ENCODE measurements at regions not wholly inside any gene's neighbourhood (a gene's known extent, or its start where the extent isn't known, plus 50 kb on each side); places are given as distances from the start of the nearest gene placed in this dataset.

GRCh38 chr13:111632906-111633305, 312.5 kb downstream of the TEX29 start:
- TF ChIP-seq, protein P1, sequence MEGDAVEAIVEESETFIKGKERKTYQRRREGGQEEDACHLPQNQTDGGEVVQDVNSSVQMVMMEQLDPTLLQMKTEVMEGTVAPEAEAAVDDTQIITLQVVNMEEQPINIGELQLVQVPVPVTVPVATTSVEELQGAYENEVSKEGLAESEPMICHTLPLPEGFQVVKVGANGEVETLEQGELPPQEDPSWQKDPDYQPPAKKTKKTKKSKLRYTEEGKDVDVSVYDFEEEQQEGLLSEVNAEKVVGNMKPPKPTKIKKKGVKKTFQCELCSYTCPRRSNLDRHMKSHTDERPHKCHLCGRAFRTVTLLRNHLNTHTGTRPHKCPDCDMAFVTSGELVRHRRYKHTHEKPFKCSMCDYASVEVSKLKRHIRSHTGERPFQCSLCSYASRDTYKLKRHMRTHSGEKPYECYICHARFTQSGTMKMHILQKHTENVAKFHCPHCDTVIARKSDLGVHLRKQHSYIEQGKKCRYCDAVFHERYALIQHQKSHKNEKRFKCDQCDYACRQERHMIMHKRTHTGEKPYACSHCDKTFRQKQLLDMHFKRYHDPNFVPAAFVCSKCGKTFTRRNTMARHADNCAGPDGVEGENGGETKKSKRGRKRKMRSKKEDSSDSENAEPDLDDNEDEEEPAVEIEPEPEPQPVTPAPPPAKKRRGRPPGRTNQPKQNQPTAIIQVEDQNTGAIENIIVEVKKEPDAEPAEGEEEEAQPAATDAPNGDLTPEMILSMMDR (IDR thresholded peaks at IDR 0.05; ENCODE audit: extremely low read depth, missing control alignments), result no peak
- DNase-seq (ENCODE audit: low spot score), result no peak

DNA sequence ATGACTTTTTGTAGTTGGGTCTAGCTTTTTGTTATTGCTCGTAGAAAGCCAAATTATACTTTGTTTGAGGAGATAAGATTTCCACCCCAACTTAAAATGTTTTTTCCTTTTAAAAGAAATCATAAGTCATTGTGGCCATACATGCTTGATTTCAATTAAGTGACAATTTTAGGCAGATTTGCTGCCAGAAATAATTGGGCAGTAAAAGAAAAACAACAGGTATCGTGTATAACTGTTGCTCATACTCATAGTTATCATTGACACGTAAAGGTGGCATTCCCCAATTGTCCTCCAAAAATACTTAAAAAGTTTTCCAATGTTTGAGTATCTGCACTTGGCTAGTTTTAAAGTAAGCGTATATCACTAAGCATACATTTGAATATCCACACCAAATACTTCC, 313.0 kb downstream of the TEX29 start:
- no peak for DNase-seq (ENCODE audit: low spot score)
- TF ChIP-seq, protein P1 (IDR thresholded peaks at IDR 0.05; ENCODE audit: extremely low read depth, missing control alignments), result no peak

- DNase-seq (ENCODE audit: low spot score), result no peak
- TF ChIP-seq, protein P1 (IDR thresholded peaks at IDR 0.05; ENCODE audit: extremely low read depth, missing control alignments), result no peak
Measured at GRCh38 chr13:111634410-111634809, 314.0 kb downstream of the TEX29 start.

- no peak for DNase-seq (ENCODE audit: low spot score)
- TF ChIP-seq, protein P1 (IDR thresholded peaks at IDR 0.05; ENCODE audit: extremely low read depth, missing control alignments), result no peak
Measured at GRCh38 chr13:111636271-111636670, 315.8 kb downstream of the TEX29 start.

DNA sequence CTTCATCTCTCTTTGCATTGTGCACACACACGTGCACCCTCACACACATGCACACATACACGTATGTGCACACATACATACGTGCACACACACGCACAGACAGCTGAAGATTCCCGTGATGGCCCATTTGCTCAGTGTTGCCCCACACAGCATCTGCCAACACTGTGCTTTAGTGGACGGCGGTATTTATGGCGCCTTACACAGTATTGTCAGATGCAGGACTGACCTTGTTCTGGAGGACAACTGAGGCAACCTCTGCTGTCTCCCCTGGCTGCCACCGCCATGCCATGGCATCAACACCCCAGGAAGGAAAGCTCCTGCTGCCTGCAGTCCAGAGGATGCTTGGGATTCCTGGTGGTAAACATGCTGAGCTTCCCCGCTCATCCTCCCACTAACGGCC, 316.4 kb downstream of the TEX29 start:
- DNase-seq (ENCODE audit: low spot score), result no peak
- TF ChIP-seq, protein P1 (IDR thresholded peaks at IDR 0.05; ENCODE audit: extremely low read depth, missing control alignments), result no peak

DNA sequence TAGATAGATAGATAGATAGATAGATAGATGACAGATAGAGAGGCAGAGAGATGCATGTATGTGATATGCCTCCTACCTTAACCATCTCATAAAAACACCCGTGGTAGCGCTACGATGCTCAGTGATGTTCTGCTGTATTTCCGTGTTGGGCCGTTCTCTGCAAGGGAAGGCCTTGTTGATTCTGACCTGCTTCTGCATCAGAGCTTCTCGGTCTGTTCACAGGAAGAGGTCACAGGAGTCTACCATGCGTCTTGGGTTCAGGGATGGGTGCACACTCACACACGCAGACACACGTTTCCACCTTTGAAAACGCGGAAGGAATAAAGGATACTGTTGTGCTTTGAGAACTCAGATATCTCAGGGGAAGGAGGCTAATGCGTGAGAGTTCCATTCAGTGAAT, 316.9 kb downstream of the TEX29 start:
- TF ChIP-seq, protein P1 (IDR thresholded peaks at IDR 0.05; ENCODE audit: extremely low read depth, missing control alignments), result no peak
- no peak for DNase-seq (ENCODE audit: low spot score)

DNA sequence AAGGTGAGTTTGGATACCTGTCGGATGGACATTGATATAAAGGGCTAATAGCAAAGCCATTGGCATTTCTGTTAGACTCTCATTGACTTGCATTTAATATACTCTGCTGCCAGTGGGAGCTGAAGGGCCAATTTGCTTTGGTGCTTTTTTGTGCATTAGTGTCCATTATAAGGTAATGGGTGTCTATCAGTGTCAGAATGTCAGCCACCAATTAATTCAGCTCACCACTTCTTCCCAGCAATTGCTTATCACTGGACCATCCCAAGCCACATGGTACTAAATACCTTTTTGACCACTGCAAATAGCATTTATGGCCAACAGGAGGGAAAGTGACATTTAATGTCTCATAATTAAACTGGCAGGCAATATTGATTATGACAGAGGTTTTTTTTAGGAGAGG, 317.8 kb downstream of the TEX29 start:
- DNase-seq (ENCODE audit: low spot score), result no peak
- TF ChIP-seq, protein P1 (IDR thresholded peaks at IDR 0.05; ENCODE audit: extremely low read depth, missing control alignments), result no peak
